ENCODE measurements at regions not wholly inside any gene's neighbourhood (a gene's known extent, or its start where the extent isn't known, plus 50 kb on each side); places are given as distances from the start of the nearest gene placed in this dataset.

DNA sequence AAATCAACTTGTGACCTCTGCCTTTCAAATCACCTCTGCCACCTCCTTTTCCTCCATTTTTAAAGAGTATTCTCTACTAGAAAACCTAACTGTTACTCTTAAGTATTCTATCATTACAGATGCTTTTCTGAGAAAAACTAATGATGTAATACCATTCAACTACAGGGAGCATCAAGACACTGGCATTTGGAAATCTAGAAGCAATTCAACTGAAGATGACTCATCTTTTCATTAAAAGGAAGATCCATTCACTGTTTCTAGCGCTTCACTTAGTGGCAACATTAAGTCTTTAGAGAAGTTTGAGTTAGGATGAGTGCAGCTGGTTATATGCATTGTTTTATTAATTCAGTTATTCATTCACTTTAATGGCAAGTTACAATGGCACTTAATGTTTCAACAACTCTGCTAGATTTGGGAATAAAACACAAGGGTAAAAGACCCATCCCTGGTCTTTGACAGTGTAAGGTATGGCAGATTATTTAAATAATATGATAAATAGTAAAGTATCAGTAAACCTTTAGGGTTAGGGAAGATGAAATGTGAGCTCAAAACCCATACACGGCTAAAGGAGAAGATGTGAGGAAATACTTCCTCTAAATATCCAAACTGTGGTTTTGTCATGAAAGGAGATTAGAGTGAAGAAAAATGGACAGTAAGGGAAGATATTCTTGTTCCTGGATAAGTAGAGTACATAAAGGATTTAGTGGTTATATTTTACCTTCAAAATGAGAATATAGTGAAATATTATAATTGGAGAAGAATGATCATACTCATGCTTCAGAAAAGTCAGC lies 61.7 kb downstream of the KCNJ2 start:
- no peak for DNase-seq

DNA sequence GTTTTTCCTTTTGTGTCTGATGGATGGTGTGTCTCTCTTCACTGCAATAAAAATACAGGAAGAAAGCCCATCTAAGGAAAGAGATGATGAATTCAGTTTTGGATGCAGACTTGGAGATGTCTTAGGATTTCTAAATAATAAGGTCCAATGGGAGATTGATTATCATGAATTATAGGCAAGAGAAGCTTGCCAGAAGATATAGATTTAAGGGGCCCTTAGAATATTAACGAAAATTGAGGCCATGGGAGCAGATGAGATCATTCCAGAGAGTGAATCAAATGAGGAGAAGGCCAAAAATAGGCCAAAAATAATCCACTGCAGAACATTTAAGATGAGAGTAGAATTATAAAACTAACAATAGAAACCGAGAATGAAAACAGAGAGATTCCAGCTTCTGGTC lies 63.1 kb downstream of the KCNJ2 start:
- DNase-seq: no peak

DNA sequence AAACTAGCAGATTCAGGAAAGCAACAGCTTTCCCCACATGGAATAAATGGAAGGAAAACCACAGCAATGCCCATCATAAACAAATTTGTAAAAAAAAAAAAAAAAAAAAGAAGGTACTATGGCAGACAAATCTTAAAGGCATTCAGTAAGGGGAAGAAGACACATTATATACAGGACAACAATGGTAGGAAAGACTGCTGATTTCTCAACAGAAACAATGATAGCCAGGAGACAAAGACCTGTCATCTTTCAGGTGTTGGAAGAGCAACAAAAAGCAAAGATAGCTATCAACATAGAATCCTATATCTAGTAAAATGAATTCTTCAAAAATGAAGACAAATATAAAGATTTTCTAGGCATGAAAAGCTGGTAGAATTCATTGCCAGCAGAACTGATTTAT lies 65.9 kb downstream of the KCNJ2 start:
- no peak for DNase-seq

- no peak for DNase-seq
Measured at GRCh38 chr17:70238228-70238627, 68.9 kb downstream of the KCNJ2 start.

DNA sequence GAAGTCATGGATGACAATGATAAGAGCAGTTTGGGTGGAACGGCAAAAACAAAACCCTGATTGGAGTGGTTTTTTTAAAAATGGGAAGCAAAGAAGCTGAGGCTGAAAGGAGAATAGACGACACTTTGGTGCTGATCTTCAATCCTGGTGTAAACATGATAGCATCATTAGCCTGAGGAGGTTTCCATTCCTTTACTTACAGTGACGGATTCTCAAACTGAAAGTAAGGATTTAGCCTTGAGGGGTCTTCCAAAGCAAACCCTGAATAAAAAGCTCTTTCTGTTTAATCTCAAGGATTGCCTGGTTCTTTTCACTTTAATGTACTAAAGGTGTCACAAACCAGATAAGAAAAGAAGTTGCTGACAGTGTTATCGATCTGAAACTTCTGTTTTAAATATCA lies 69.3 kb downstream of the KCNJ2 start:
- DNase-seq: no peak

GRCh38 chr17:70239391-70239826 lies 70.1 kb downstream of the KCNJ2 start:
- DNase-seq: no peak

DNA sequence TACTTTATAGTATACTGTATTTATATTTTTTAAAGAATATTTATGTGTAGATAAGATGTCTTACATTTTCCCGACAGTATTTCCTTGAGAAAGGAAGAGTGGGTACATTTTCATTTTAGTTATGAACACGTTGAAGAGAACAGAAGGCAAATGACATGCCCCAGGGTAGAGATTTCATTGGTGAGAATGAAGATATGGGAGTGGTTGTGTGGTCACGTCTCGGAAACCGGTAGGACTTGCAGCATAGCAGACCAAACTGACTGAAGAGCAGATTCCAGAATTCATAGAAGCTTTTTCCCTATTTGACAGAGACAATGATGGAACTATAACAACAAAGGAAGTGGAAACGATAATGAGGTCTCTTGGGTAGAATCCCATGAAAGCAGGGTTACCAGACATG lies 71.7 kb downstream of the KCNJ2 start:
- DNase-seq: no peak

GRCh38 chr17:70242781-70243437 lies 73.6 kb downstream of the KCNJ2 start:
- DNase-seq: no peak

- DNase-seq: no peak
Measured at GRCh38 chr17:70251706-70252105, 82.4 kb downstream of the KCNJ2 start.

- no peak for DNase-seq
Measured at GRCh38 chr17:70254735-70255460, 85.6 kb downstream of the KCNJ2 start.

- DNase-seq: no peak
Measured at GRCh38 chr17:70256751-70257150, 87.4 kb downstream of the KCNJ2 start.

GRCh38 chr17:70258465-70258864 lies 89.1 kb downstream of the KCNJ2 start:
- no peak for DNase-seq

DNA sequence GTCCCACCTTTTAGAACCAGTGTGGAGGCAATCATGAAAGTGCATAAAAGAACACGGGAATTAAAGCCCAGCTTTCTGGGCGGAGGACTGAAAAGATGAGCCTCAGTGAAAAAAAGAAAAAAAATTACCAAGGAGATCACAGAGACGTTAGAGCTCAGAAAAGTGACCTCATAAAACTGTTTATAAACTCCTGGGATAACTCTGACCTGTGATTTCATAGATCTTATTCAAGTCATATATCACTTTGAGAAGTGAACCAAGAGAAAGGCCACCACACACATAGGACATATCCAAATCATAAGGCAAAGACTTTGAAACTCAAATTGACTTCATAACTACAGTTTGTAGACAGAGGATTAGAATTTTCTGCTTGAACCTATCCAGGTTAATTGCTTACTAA lies 90.1 kb downstream of the KCNJ2 start:
- DNase-seq: no peak

DNA sequence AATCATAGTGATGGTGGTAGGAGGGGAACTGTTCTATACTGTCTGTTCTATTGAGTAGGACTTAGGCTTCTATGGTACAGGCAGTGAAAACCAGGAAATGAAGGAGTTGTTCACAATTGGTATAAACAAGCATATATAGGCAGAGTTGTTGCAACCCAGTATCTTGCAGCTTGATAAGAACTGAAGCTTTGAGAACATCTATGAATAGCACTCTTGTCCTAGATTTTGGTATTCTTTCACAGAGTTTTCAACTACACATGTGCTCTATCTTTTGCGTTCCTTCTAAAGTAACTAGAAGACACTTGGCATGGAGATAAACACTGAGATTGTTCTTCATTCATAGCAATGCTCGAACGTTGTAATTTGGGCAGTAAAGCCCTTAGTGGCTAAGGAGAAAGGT lies 91.8 kb downstream of the KCNJ2 start:
- DNase-seq: no peak

DNA sequence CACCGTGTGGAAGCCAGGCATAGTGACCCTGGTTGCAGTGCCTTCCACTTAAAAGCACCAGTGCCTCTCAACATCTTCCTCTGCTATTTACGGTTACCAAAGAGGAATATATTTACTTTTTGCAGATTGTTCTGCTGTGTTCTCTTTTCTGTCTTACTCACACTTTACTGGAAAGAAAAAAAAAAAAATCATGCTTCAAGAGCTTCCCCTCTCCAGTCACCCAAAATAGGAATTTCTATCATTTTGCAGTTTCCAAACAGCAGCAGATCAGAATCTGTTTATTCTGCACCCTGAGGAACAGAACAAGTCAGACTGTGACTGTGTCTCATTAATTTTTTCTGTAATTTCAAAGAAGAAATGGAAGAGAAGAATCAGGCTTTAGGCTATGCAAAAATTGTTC lies 96.1 kb downstream of the KCNJ2 start:
- no peak for DNase-seq

- no peak for DNase-seq
Measured at GRCh38 chr17:70266394-70266793, 97.1 kb downstream of the KCNJ2 start.

DNA sequence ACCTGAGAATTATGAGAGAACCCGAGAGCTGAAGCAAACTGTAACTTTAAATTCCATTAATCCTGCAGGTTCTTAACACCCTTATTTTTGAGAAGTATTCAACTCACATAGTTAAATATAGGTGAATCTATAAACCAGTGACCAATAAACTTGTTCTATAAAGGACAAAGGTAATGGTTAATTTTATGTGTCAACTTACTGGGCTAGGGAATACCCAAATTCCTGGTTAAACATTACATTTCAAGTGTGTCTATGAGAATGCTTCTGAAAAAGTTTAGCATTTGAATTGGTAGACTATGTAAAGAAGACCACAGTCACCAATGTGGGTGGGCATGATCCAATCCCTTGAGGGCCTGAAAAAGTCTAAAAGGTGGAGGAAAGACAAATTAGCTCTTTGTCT lies 99.1 kb downstream of the KCNJ2 start:
- DNase-seq: no peak

GRCh38 chr17:70270554-70270953 lies 101.2 kb downstream of the KCNJ2 start:
- no peak for DNase-seq

- no peak for DNase-seq
Measured at GRCh38 chr17:70271200-70271599, 101.9 kb downstream of the KCNJ2 start.

- DNase-seq: no peak
Measured at GRCh38 chr17:70271672-70272071, 102.3 kb downstream of the KCNJ2 start.

DNA sequence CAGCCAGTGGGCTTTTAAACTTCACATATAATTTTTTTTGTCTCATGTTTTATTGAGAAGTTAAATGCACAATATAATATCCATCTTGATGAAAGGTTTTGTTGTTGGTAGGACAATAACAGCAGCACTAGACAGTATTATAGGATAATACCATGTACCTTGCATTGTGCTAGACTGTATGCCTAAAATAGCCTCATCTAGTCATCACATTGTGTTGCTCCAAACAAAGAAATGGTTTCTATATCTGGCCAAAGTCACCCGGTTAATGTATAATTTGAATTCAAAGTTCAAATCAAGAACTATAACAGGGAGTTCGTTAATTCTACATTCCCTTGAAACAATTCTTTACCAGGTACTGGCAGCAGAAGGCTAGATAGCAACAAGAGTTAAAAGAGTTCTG lies 104.9 kb downstream of the KCNJ2 start:
- DNase-seq: no peak

DNA sequence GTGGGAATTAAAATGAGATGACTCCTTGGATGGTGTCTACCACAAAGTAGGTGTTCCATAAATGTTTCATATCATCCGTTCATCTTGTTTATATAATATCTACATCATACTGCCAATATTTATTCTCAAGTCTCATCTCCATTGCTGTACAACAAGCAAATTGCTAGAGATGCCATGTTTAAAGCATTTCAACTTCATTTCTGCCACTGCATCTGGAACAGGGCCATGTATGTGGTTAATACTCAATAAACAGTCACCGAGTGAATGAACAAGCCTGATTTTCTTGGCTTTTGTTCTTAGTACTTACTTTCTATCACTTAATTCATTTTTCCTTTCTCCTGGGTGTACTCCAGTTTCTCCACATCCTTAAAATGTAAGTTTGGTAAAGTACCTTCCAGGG lies 107.6 kb downstream of the KCNJ2 start:
- no peak for DNase-seq

DNA sequence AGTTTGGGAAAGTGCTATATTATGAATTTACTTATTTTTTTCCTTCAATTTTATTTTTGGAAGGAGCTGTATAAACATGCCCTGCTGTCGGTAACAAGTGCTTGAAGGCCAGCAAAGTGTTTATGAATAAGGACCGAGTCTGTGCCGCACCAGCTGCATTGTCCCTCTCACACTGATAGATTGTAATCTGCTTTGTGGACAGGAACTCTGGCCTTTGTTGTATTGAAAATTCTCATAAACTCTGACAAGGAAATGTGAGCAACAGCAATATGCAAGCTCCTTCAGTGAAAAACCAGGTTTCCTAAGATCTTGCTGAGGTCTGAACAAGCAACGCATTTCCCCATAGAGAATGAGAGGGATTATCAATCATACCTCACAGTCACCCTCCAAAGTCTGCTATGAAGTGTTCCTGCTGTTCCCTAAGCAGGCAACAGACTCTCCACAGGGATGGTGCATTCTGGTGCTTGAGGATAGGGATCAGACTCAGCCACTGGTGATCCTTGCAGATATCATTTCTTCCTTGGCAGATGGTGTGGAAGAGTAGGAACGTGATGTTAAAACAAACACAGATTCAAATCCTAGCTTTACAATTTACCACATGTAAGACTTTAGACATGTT lies 109.6 kb downstream of the KCNJ2 start:
- no peak for DNase-seq

Measured in right kidney (tissue), 1 donor.